ENCODE measurements at regions not wholly inside any gene's neighbourhood (a gene's known extent, or its start where the extent isn't known, plus 50 kb on each side); places are given as distances from the start of the nearest gene placed in this dataset.

- no peak for TF ChIP-seq POLR2AphosphoS5 (IDR thresholded peaks at IDR 0.05)
- no peak for TF ChIP-seq EP300 (IDR thresholded peaks at IDR 0.05; ENCODE audit: low read depth)
- TF ChIP-seq, protein P1, sequence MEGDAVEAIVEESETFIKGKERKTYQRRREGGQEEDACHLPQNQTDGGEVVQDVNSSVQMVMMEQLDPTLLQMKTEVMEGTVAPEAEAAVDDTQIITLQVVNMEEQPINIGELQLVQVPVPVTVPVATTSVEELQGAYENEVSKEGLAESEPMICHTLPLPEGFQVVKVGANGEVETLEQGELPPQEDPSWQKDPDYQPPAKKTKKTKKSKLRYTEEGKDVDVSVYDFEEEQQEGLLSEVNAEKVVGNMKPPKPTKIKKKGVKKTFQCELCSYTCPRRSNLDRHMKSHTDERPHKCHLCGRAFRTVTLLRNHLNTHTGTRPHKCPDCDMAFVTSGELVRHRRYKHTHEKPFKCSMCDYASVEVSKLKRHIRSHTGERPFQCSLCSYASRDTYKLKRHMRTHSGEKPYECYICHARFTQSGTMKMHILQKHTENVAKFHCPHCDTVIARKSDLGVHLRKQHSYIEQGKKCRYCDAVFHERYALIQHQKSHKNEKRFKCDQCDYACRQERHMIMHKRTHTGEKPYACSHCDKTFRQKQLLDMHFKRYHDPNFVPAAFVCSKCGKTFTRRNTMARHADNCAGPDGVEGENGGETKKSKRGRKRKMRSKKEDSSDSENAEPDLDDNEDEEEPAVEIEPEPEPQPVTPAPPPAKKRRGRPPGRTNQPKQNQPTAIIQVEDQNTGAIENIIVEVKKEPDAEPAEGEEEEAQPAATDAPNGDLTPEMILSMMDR (IDR thresholded peaks at IDR 0.05): no peak
Measured at GRCh38 chr4:133929531-133930239, 271.9 kb downstream of the PABPC4L start.
